ENCODE measurements at regions not wholly inside any gene's neighbourhood (a gene's known extent, or its start where the extent isn't known, plus 50 kb on each side); places are given as distances from the start of the nearest gene placed in this dataset.

DNA sequence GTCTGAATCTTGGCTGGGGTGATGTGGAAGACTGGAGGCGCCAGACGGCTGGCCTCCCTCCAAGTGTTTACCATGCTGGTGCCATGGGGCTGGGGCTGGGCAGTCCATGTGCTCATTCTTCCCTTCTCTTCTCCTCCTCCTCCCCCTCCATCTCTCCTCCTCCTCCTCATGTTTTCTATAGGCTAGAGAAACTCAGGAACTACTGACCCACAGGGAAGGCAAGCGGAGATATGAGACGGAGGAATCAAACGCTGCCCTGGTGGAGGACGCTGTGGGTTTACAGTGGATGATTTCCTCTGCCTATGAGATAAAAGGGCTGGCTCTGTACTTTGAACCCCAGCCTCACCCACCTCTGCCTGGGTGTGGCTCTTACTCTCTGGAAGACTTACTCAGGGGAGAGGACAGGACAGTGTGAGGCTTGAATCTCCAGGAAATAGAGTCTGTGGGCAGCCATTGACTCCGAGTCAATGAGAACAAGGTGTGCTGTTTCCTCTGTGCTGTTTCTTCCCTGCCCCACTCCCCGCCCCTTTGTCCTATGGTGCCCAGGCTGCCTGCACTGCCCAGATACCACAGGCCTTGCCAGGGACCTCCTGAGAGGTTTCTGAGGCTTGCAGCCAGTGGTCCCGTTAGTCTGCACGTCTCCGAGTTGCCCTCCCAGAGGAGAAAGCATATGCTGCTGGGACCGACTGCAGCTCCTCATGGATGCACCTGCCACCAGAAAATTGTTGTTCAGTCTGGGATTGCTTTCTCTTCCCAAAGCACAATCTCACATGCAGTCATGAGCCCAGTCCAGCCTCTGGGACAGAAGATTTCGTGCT lies 132.6 kb upstream of the ARHGAP5 start:
- no peak for DNase-seq (ENCODE audit: low spot score in 2 of 2)
- TF ChIP-seq, protein P1, sequence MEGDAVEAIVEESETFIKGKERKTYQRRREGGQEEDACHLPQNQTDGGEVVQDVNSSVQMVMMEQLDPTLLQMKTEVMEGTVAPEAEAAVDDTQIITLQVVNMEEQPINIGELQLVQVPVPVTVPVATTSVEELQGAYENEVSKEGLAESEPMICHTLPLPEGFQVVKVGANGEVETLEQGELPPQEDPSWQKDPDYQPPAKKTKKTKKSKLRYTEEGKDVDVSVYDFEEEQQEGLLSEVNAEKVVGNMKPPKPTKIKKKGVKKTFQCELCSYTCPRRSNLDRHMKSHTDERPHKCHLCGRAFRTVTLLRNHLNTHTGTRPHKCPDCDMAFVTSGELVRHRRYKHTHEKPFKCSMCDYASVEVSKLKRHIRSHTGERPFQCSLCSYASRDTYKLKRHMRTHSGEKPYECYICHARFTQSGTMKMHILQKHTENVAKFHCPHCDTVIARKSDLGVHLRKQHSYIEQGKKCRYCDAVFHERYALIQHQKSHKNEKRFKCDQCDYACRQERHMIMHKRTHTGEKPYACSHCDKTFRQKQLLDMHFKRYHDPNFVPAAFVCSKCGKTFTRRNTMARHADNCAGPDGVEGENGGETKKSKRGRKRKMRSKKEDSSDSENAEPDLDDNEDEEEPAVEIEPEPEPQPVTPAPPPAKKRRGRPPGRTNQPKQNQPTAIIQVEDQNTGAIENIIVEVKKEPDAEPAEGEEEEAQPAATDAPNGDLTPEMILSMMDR (IDR thresholded peaks at IDR 0.05) = no peak
- no peak for TF ChIP-seq POLR2A (IDR thresholded peaks at IDR 0.05)
- no peak overlapping the region for H3K4me3 ChIP-seq (ENCODE audit: low read depth, poor library complexity, severe bottlenecking)
- 46 to 67% methylated on average over 13 of the region's 13 CpGs for WGBS, 2 donors
- intact Hi-C loops (cut with DNase I; ENCODE audit: low total_unique reads) = no loop called here

DNA sequence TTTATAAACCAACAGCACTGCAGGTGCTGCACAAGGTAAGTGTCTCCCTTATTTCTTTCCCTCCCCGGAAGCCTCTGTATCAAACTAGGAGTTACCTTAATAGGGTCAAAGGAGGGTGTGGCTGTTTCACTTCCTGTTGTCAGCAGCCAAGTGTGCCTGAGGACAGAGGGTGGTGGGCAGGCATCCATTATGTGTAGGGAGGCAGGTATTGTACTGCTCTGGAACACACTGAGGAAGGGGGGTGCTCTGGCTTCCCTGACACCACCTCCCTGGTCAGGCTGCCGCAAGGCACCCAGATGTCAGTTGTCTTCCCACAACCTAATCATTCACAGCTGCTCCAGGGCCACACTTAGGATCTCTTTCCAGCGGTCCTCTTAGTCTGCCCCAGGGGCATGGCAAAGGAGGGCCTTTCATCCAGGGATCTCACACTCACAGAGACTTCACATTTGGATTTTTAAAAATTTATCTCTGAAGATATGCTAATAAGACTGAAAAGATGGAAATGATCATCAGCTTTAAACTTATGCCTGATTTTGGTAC lies 132.0 kb upstream of the ARHGAP5 start:
- intact Hi-C loops (cut with DNase I; ENCODE audit: low total_unique reads) = no loop called here
- no peak overlapping the region for H3K4me3 ChIP-seq (ENCODE audit: low read depth, poor library complexity, severe bottlenecking)
- DNase-seq (ENCODE audit: low spot score in 2 of 2) = no peak
- TF ChIP-seq POLR2A (IDR thresholded peaks at IDR 0.05) = no peak
- TF ChIP-seq, protein P1 (IDR thresholded peaks at IDR 0.05) = no peak
- WGBS, 2 donors = 56 to 75% methylated on average over 3 of the region's 3 CpGs

DNA sequence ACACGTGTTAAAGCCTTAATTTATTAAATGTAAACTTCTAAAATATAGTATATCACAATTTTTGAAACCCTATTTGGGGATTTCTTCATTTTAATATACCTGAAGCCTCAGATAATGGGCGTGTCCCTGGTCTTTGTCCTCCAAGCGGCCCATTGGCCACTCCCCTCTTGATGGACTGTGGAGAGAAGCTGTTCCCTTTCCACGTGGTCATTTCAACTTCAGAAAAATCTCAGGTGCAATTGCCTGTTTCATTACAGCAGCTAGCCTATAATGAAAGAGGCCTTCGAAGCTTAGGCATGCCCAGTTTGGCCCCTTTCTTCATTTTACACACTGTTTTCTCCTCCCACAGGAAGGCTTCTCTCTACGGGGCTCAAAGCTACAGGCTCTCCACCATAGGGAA lies 131.4 kb upstream of the ARHGAP5 start:
- no peak for DNase-seq (ENCODE audit: low spot score in 2 of 2)
- WGBS, 2 donors = 74 to 84% methylated on average over 6 of the region's 6 CpGs
- intact Hi-C loops (cut with DNase I; ENCODE audit: low total_unique reads) = no loop called here
- TF ChIP-seq, protein P1 (IDR thresholded peaks at IDR 0.05) = no peak
- TF ChIP-seq POLR2A (IDR thresholded peaks at IDR 0.05) = no peak
- H3K4me3 ChIP-seq (ENCODE audit: low read depth, poor library complexity, severe bottlenecking) = no peak overlapping the region

DNA sequence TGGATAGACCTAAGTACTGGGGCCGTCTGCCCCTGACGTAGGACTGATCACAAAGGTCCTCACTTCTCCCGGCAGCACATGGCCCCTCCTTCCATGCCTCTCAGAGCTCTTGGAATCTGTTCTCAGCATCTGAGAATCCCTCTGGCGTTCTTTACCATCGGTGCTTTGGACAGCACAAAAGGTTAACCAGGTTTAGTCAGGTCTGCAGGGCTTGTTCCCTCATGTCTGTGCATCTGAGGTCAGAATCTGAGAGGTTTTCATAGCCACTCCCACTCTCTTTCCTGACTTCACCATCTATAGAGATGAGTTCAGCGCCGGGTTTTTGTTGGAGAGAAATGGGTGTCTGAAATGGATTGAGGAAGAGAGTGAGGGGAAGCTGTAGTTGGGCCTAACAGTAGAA lies 130.0 kb upstream of the ARHGAP5 start:
- 61 to 70% methylated on average over 7 of the region's 7 CpGs for WGBS, 2 donors
- no peak for DNase-seq (ENCODE audit: low spot score in 2 of 2)
- intact Hi-C loops (cut with DNase I; ENCODE audit: low total_unique reads) = no loop called here
- TF ChIP-seq, protein P1 (IDR thresholded peaks at IDR 0.05) = no peak
- no peak for TF ChIP-seq POLR2A (IDR thresholded peaks at IDR 0.05)
- H3K4me3 ChIP-seq (ENCODE audit: low read depth, poor library complexity, severe bottlenecking) = no peak overlapping the region

GRCh38 chr14:31947680-31948595 lies 129.2 kb upstream of the ARHGAP5 start:
- 74 to 75% methylated on average over 5 of the region's 5 CpGs for WGBS, 2 donors

More at GRCh38 chr14:31947680-31948595, 129.2 kb upstream of the ARHGAP5 start:
- intact Hi-C loops (cut with DNase I; ENCODE audit: low total_unique reads) = no loop called here
- no peak overlapping the region for H3K4me3 ChIP-seq (ENCODE audit: low read depth, poor library complexity, severe bottlenecking)
- no peak for DNase-seq (ENCODE audit: low spot score in 2 of 2)
- TF ChIP-seq, protein P1 (IDR thresholded peaks at IDR 0.05) = no peak
- TF ChIP-seq POLR2A (IDR thresholded peaks at IDR 0.05) = no peak
